ENCODE measurements at regions not wholly inside any gene's neighbourhood (a gene's known extent, or its start where the extent isn't known, plus 50 kb on each side); places are given as distances from the start of the nearest gene placed in this dataset.

- Histone ChIP-seq H3K27ac (ENCODE audit: insufficient read length, low read depth, low read length) (no peak overlapping the region), H3K9ac (ENCODE audit: extremely low read depth, insufficient read length, low read length) (no peak overlapping the region), H4K91ac (ENCODE audit: insufficient read length, low read depth, low read length) (no peak overlapping the region), H3K4me1 (ENCODE audit: insufficient read depth, low read length) (no peaks in the 10 kb centered on the region), H3K4ac (ENCODE audit: low read depth, low read length) (no peak overlapping the region), H3K79me1 (ENCODE audit: insufficient read depth, low read depth, low read length, poor library complexity, severe bottlenecking) (no peaks in the 10 kb centered on the region), H3K23ac (ENCODE audit: insufficient read length, low read depth, low read length) (no peak overlapping the region), H4K20me1 (ENCODE audit: control insufficient read depth, insufficient read depth, insufficient read length) (no peaks in the 10 kb centered on the region), H3K18ac (ENCODE audit: insufficient read length, low read depth, low read length) (no peak overlapping the region), H3K27me3 (ENCODE audit: insufficient read depth, low read length) (no peaks in the 10 kb centered on the region), H3K9me3 (ENCODE audit: control insufficient read depth, low read depth, low read length) (no peaks in the 10 kb centered on the region), H2BK20ac (ENCODE audit: low read depth, low read length, poor library complexity, severe bottlenecking) (no peak overlapping the region), H3K79me2 (ENCODE audit: insufficient read depth, low read length) (no peaks in the 10 kb centered on the region), H3K56ac (ENCODE audit: insufficient read length, low read depth, low read length) (no peak overlapping the region), H2BK120ac (ENCODE audit: low read depth, low read length, poor library complexity, severe bottlenecking) (no peak overlapping the region), H3K4me2 (ENCODE audit: insufficient read depth, insufficient read length, low read length) (no peak overlapping the region), H2BK15ac (ENCODE audit: low read depth, low read length) (no peak overlapping the region), H2BK12ac (ENCODE audit: insufficient read length, low read depth, low read length) (no peak overlapping the region), H4K8ac (replicated peaks; ENCODE audit: insufficient read length, low read depth, low read length) (no peak overlapping the region), H2AFZ (ENCODE audit: low read length) (no peak overlapping the region), H2BK5ac (ENCODE audit: insufficient read length, low read length) (no peak overlapping the region), H3K23me2 (ENCODE audit: insufficient read length, low read depth, low read length, poor library complexity, severe bottlenecking) (no peaks in the 10 kb centered on the region), H3K14ac (ENCODE audit: insufficient read depth, low read length) (no peak overlapping the region), H2AK5ac (ENCODE audit: insufficient read length, low read length) (no peak overlapping the region), H3T11ph (ENCODE audit: low read length) (no peak overlapping the region), H4K5ac (ENCODE audit: insufficient read length, low read depth, low read length) (no peak overlapping the region)
- peaks cover 0 to 3% of the 10 kb centered on the region in 2 experiments; a peak in 3 of 4 replicates for H3K4me1 Mint-ChIP-seq
- no peak overlapping the region for H3K4me3 Mint-ChIP-seq
- H3K9me3 Mint-ChIP-seq: no peaks in the 10 kb centered on the region; a peak in 3 of 5 replicates
- TF ChIP-seq CTCF (conservative IDR thresholded peaks at IDR 0.05): no peak
- no peak overlapping the region for H3K27ac Mint-ChIP-seq
- no CpG with 5 or more reads among the region's 4 CpGs for WGBS (ENCODE audit: extremely low coverage, insufficient read length, low lambda C conversion rate)
- H3K27me3 Mint-ChIP-seq (ENCODE audit: low read depth): no peaks in the 10 kb centered on the region
- DNase-seq: no peak
- peaks cover 0 to 2% (median 0%) of the 10 kb centered on the region in 3 experiments; a peak in 2 of 7 replicates for H3K36me3 Mint-ChIP-seq (ENCODE audit: insufficient read depth in 1 of 3, low read depth in 3 of 3)
These were observed 509.0 kb downstream of the PCDH19 start for GRCh38 chrX:99901091-99901490.

All from H9 (cell line).